A673 (cell line): ENCODE measurements at regions not wholly inside any gene's neighbourhood (a gene's known extent, or its start where the extent isn't known, plus 50 kb on each side); places are given as distances from the start of the nearest gene placed in this dataset.

ENCODE experiments used
- EZH2 ChIP-seq: fragments of 200-600 bp; sonication (generic); IDR thresholded peaks from 2 replicates; pipeline ENCODE4 v1.6.1; 2017; ENCODE audit warnings: borderline replicate concordance, low read depth, mild to moderate bottlenecking, mixed read lengths, antibody characterized with exemption, low read length; ENCODE audit not compliant: poor library complexity, severe bottlenecking
- TF ChIP-seq, protein P1 (sequence below): fragments of 300-800, 200-600 bp; sonication (generic); conservative IDR thresholded peaks from 2 replicates; pipeline ENCODE4 v1.5.1; 2017; ENCODE audit warnings: low read depth, mild to moderate bottlenecking, antibody characterized with exemption, low read length, moderate library complexity, mixed read lengths

DNA sequence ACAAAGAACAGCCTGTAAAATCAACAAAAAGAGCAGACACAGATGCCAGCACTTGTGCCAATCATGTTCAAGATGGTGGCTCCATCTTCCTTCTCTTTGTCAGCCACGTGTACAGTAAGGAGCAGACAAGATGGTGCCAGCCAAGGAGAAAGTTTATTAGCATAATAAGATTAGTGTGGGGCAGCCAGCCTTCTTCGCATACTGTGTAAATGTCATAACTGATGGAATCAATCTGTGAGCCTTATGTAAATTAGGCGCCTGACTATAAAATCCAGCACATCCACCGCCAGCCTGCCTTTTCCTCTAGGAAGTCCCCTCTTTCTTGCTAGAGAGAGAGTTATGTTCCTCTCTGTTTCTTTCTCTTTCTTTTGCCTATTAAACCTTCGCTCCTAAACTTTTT, 99.7 kb upstream of the RALGAPA2 start:
- TF ChIP-seq, protein P1, sequence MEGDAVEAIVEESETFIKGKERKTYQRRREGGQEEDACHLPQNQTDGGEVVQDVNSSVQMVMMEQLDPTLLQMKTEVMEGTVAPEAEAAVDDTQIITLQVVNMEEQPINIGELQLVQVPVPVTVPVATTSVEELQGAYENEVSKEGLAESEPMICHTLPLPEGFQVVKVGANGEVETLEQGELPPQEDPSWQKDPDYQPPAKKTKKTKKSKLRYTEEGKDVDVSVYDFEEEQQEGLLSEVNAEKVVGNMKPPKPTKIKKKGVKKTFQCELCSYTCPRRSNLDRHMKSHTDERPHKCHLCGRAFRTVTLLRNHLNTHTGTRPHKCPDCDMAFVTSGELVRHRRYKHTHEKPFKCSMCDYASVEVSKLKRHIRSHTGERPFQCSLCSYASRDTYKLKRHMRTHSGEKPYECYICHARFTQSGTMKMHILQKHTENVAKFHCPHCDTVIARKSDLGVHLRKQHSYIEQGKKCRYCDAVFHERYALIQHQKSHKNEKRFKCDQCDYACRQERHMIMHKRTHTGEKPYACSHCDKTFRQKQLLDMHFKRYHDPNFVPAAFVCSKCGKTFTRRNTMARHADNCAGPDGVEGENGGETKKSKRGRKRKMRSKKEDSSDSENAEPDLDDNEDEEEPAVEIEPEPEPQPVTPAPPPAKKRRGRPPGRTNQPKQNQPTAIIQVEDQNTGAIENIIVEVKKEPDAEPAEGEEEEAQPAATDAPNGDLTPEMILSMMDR, result no peak
- no peak for TF ChIP-seq EZH2
